ENCODE measurements at regions not wholly inside any gene's neighbourhood (a gene's known extent, or its start where the extent isn't known, plus 50 kb on each side); places are given as distances from the start of the nearest gene placed in this dataset.

- no peak overlapping the region for H3K27ac ChIP-seq
- no peak for TF ChIP-seq CTCF (conservative IDR thresholded peaks at IDR 0.05)
These were observed 54.8 kb upstream of the FOXB2 start for GRCh38 chr9:76964612-76965011.

GRCh38 chr9:76962732-76963131, 56.7 kb upstream of the FOXB2 start:
- no peak for TF ChIP-seq CTCF (conservative IDR thresholded peaks at IDR 0.05)
- no peak overlapping the region for H3K27ac ChIP-seq

- no peak for TF ChIP-seq CTCF (conservative IDR thresholded peaks at IDR 0.05)
- H3K27ac ChIP-seq = peak overlapping the region; percentile 85
These were observed 51.3 kb upstream of the PRUNE2 start for GRCh38 chr9:76957258-76957657.

- H3K27ac ChIP-seq = peak overlapping the region; percentile 85
These were observed 50.5 kb upstream of the PRUNE2 start for GRCh38 chr9:76956371-76956770.
